ENCODE measurements at regions not wholly inside any gene's neighbourhood (a gene's known extent, or its start where the extent isn't known, plus 50 kb on each side); places are given as distances from the start of the nearest gene placed in this dataset.

DNA sequence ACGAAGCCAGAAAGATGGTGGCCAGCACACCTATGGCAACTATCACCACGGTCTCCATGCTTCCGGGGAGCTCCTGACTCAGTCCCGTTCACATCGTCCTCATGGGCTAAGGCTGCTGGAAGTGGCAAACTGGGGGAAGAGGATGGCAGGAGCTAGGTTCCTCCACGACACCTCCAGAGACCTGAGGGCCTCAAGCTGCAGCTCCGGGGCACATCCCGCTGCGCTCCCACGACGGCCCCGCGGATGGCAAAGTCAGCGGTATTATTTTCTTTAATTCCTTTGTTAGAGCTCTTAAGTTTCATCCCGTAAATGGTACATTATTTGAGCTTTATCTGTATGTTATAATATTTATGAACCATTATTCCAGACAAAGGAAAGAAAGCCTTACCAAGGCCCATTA, 190.5 kb downstream of the DACT1 start:
- H3K27ac ChIP-seq (ENCODE audit: insufficient read depth, low read length, poor library complexity, severe bottlenecking), result no peak overlapping the region
- H3K36me3 ChIP-seq (ENCODE audit: control insufficient read depth, insufficient read depth, low read length), result no peaks in the 10 kb centered on the region
- H3K9me3 ChIP-seq (ENCODE audit: control insufficient read depth, low read length), result no peaks in the 10 kb centered on the region
- no peak for DNase-seq
- H3K27me3 ChIP-seq (replicated peaks; ENCODE audit: control insufficient read depth, insufficient read depth, low read length, poor library complexity, severe bottlenecking), result no peaks in the 10 kb centered on the region
- H3K4me3 ChIP-seq (ENCODE audit: insufficient read depth, low read depth, low read length, poor library complexity, severe bottlenecking), result no peak overlapping the region
- H3K4me1 ChIP-seq (ENCODE audit: control insufficient read depth, insufficient read depth, low read length, poor library complexity, severe bottlenecking), result no peaks in the 10 kb centered on the region

GRCh38 chr14:58829594-58829993, 191.8 kb downstream of the DACT1 start:
- Histone ChIP-seq H3K4me3 (ENCODE audit: insufficient read depth, low read depth, low read length, poor library complexity, severe bottlenecking) (no peak overlapping the region), H3K27ac (ENCODE audit: insufficient read depth, low read length, poor library complexity, severe bottlenecking) (no peak overlapping the region), H3K4me1 (ENCODE audit: control insufficient read depth, insufficient read depth, low read length, poor library complexity, severe bottlenecking) (no peaks in the 10 kb centered on the region), H3K27me3 (replicated peaks; ENCODE audit: control insufficient read depth, insufficient read depth, low read length, poor library complexity, severe bottlenecking) (no peaks in the 10 kb centered on the region), H3K9me3 (ENCODE audit: control insufficient read depth, low read length) (no peaks in the 10 kb centered on the region), H3K36me3 (ENCODE audit: control insufficient read depth, insufficient read depth, low read length) (no peaks in the 10 kb centered on the region)
- no peak for DNase-seq

DNA sequence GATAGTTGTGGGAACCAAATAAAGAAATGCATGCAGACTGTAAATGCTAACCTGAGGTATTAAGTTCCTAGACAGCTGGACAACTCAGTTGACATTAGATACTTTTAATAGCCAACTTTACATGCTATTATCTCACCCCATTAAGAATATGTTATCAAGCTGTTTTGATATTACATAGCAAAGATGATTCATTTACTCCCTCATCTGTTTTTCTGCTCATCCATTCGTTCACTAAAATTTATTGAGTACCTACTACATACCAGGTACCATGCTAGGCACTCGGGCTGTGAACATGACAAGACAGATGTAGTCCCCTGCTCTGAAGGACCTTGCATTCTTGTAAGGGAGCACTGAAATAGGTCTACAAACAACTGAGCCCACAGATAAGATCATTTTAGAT, 192.4 kb downstream of the DACT1 start:
- no peaks in the 10 kb centered on the region for H3K4me1 ChIP-seq (ENCODE audit: control insufficient read depth, insufficient read depth, low read length, poor library complexity, severe bottlenecking)
- H3K9me3 ChIP-seq (ENCODE audit: control insufficient read depth, low read length), result no peaks in the 10 kb centered on the region
- no peak for DNase-seq
- no peaks in the 10 kb centered on the region for H3K36me3 ChIP-seq (ENCODE audit: control insufficient read depth, insufficient read depth, low read length)
- no peaks in the 10 kb centered on the region for H3K27me3 ChIP-seq (replicated peaks; ENCODE audit: control insufficient read depth, insufficient read depth, low read length, poor library complexity, severe bottlenecking)
- no peak overlapping the region for H3K27ac ChIP-seq (ENCODE audit: insufficient read depth, low read length, poor library complexity, severe bottlenecking)
- H3K4me3 ChIP-seq (ENCODE audit: insufficient read depth, low read depth, low read length, poor library complexity, severe bottlenecking), result no peak overlapping the region

- Histone ChIP-seq H3K9me3 (ENCODE audit: control insufficient read depth, low read length) (no peaks in the 10 kb centered on the region), H3K4me1 (ENCODE audit: control insufficient read depth, insufficient read depth, low read length, poor library complexity, severe bottlenecking) (no peaks in the 10 kb centered on the region), H3K27me3 (replicated peaks; ENCODE audit: control insufficient read depth, insufficient read depth, low read length, poor library complexity, severe bottlenecking) (no peaks in the 10 kb centered on the region), H3K27ac (ENCODE audit: insufficient read depth, low read length, poor library complexity, severe bottlenecking) (no peak overlapping the region), H3K4me3 (ENCODE audit: insufficient read depth, low read depth, low read length, poor library complexity, severe bottlenecking) (no peak overlapping the region), H3K36me3 (ENCODE audit: control insufficient read depth, insufficient read depth, low read length) (no peaks in the 10 kb centered on the region)
- no peak for DNase-seq
Measured at GRCh38 chr14:58832095-58832521, 194.3 kb downstream of the DACT1 start.

DNA sequence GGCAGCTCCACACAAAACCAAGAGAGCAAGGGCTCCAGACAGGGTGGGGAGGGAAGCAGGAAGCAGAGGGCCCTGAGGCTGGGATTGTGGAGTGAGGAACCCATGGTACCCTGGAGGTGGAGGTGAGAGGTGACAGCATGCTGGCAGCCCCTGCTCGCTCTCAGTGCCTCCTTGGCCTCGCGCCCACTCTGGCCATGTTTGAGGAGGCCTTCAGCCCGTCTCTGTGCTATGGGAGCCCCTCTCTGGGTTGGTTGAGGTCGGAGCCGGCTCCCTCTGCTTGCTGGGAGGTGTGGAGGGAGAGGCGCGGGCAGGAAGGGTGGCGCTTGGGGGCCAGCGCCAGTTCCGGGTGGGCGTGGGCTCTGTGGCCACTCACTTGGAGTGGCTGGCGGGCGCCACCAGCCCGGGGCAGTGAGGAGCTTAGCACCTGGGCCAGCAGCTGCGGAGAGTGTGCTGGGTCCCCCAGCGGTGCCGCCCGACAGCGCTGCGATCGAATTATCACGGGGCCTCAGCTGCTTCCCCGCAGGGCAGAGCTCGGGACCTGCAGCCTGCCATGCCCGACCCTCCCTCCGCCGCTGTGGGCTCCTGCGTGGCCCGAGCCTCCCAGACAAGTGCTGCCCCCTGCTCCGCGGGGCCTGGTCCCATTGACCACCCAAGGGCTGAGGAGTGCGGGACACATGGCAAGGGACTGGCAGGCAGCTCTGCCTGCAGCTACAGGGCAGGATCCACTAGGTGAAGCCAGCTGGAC, 196.0 kb downstream of the DACT1 start:
- no peak overlapping the region for H3K27ac ChIP-seq (ENCODE audit: insufficient read depth, low read length, poor library complexity, severe bottlenecking)
- H3K4me3 ChIP-seq (ENCODE audit: insufficient read depth, low read depth, low read length, poor library complexity, severe bottlenecking), result no peak overlapping the region
- H3K9me3 ChIP-seq (ENCODE audit: control insufficient read depth, low read length), result no peaks in the 10 kb centered on the region
- no peaks in the 10 kb centered on the region for H3K36me3 ChIP-seq (ENCODE audit: control insufficient read depth, insufficient read depth, low read length)
- H3K4me1 ChIP-seq (ENCODE audit: control insufficient read depth, insufficient read depth, low read length, poor library complexity, severe bottlenecking), result no peaks in the 10 kb centered on the region
- H3K27me3 ChIP-seq (replicated peaks; ENCODE audit: control insufficient read depth, insufficient read depth, low read length, poor library complexity, severe bottlenecking), result no peaks in the 10 kb centered on the region
- no peak for DNase-seq

- H3K4me1 ChIP-seq (ENCODE audit: control insufficient read depth, insufficient read depth, low read length, poor library complexity, severe bottlenecking), result no peaks in the 10 kb centered on the region
- no peak for DNase-seq
- H3K27ac ChIP-seq (ENCODE audit: insufficient read depth, low read length, poor library complexity, severe bottlenecking), result no peak overlapping the region
- no peaks in the 10 kb centered on the region for H3K27me3 ChIP-seq (replicated peaks; ENCODE audit: control insufficient read depth, insufficient read depth, low read length, poor library complexity, severe bottlenecking)
- no peak overlapping the region for H3K4me3 ChIP-seq (ENCODE audit: insufficient read depth, low read depth, low read length, poor library complexity, severe bottlenecking)
- no peaks in the 10 kb centered on the region for H3K9me3 ChIP-seq (ENCODE audit: control insufficient read depth, low read length)
- H3K36me3 ChIP-seq (ENCODE audit: control insufficient read depth, insufficient read depth, low read length), result no peaks in the 10 kb centered on the region
Measured at GRCh38 chr14:58836303-58836974, 198.7 kb downstream of the DACT1 start.

GRCh38 chr14:58839233-58839632, 201.5 kb downstream of the DACT1 start:
- Histone ChIP-seq H3K27me3 (replicated peaks; ENCODE audit: control insufficient read depth, insufficient read depth, low read length, poor library complexity, severe bottlenecking) (no peaks in the 10 kb centered on the region), H3K4me3 (ENCODE audit: insufficient read depth, low read depth, low read length, poor library complexity, severe bottlenecking) (no peak overlapping the region), H3K27ac (ENCODE audit: insufficient read depth, low read length, poor library complexity, severe bottlenecking) (no peak overlapping the region), H3K4me1 (ENCODE audit: control insufficient read depth, insufficient read depth, low read length, poor library complexity, severe bottlenecking) (no peaks in the 10 kb centered on the region), H3K9me3 (ENCODE audit: control insufficient read depth, low read length) (no peaks in the 10 kb centered on the region), H3K36me3 (ENCODE audit: control insufficient read depth, insufficient read depth, low read length) (no peaks in the 10 kb centered on the region)
- DNase-seq, result no peak

DNA sequence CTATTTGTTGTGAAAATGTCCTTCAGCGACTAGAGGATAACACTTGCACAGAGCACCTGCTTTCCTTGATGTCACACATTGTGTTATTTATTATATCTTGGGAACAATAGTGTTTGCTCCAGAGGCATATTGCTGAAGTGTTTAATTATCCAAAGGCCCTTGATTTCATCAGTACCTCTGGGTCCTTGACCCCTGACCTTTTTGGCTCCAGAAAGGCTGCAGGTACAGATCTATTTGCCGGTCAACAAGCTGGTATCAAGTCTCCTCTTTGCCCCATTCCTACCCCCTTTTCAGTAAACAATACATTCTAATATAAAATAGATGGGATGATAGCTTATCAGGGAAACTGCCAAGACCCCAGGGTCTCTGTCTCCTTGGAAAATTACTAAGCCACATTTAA, 206.8 kb downstream of the DACT1 start:
- DNase-seq, result no peak
- H3K4me3 ChIP-seq (ENCODE audit: insufficient read depth, low read depth, low read length, poor library complexity, severe bottlenecking), result no peak overlapping the region
- no peaks in the 10 kb centered on the region for H3K27me3 ChIP-seq (replicated peaks; ENCODE audit: control insufficient read depth, insufficient read depth, low read length, poor library complexity, severe bottlenecking)
- H3K27ac ChIP-seq (ENCODE audit: insufficient read depth, low read length, poor library complexity, severe bottlenecking), result no peak overlapping the region
- no peaks in the 10 kb centered on the region for H3K9me3 ChIP-seq (ENCODE audit: control insufficient read depth, low read length)
- H3K36me3 ChIP-seq (ENCODE audit: control insufficient read depth, insufficient read depth, low read length), result no peaks in the 10 kb centered on the region
- H3K4me1 ChIP-seq (ENCODE audit: control insufficient read depth, insufficient read depth, low read length, poor library complexity, severe bottlenecking), result no peaks in the 10 kb centered on the region

- H3K4me1 ChIP-seq (ENCODE audit: control insufficient read depth, insufficient read depth, low read length, poor library complexity, severe bottlenecking), result no peaks in the 10 kb centered on the region
- no peaks in the 10 kb centered on the region for H3K9me3 ChIP-seq (ENCODE audit: control insufficient read depth, low read length)
- H3K27ac ChIP-seq (ENCODE audit: insufficient read depth, low read length, poor library complexity, severe bottlenecking), result no peak overlapping the region
- no peak overlapping the region for H3K4me3 ChIP-seq (ENCODE audit: insufficient read depth, low read depth, low read length, poor library complexity, severe bottlenecking)
- DNase-seq, result no peak
- no peaks in the 10 kb centered on the region for H3K36me3 ChIP-seq (ENCODE audit: control insufficient read depth, insufficient read depth, low read length)
- no peaks in the 10 kb centered on the region for H3K27me3 ChIP-seq (replicated peaks; ENCODE audit: control insufficient read depth, insufficient read depth, low read length, poor library complexity, severe bottlenecking)
Measured at GRCh38 chr14:58846682-58847465, 209.1 kb downstream of the DACT1 start.

DNA sequence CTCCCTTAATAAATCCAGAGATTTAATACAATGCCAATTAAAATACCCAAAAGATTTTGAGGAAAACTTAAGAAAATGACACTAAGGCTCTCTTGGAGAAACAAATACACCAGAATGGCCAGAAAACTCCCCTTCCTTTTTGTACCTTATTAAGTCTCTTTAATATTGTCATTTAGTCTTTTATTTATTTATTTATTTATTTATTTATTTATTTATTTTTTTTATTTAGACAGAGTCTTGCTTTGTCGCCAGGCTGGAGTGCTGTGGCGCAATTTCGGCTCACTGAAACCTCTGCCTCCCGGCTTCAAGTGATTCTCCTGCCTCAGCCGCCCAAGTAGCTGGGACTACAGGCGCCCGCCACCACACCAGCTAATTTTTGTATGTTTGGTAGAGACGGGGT, 210.6 kb downstream of the DACT1 start:
- Histone ChIP-seq H3K27ac (ENCODE audit: insufficient read depth, low read length, poor library complexity, severe bottlenecking) (no peak overlapping the region), H3K4me1 (ENCODE audit: control insufficient read depth, insufficient read depth, low read length, poor library complexity, severe bottlenecking) (no peaks in the 10 kb centered on the region), H3K27me3 (replicated peaks; ENCODE audit: control insufficient read depth, insufficient read depth, low read length, poor library complexity, severe bottlenecking) (no peaks in the 10 kb centered on the region), H3K4me3 (ENCODE audit: insufficient read depth, low read depth, low read length, poor library complexity, severe bottlenecking) (no peak overlapping the region), H3K9me3 (ENCODE audit: control insufficient read depth, low read length) (no peaks in the 10 kb centered on the region), H3K36me3 (ENCODE audit: control insufficient read depth, insufficient read depth, low read length) (no peaks in the 10 kb centered on the region)
- DNase-seq, result no peak
